GM21528 (cell line): ENCODE measurements at regions not wholly inside any gene's neighbourhood (a gene's known extent, or its start where the extent isn't known, plus 50 kb on each side); places are given as distances from the start of the nearest gene placed in this dataset.

Experiments used
- ATAC-seq: cut with Tn5 transposase; IDR thresholded peaks from one replicate; pipeline ENCODE4 v1.9.1; 2021; ENCODE audit warnings: mild to moderate bottlenecking, moderate library complexity; ENCODE audit not compliant: unreplicated experiment, low FRiP score

GRCh38 chrX:46308110-46308509 is 237.1 kb downstream of the ZNF674 start:
- ATAC-seq: no peak

DNA sequence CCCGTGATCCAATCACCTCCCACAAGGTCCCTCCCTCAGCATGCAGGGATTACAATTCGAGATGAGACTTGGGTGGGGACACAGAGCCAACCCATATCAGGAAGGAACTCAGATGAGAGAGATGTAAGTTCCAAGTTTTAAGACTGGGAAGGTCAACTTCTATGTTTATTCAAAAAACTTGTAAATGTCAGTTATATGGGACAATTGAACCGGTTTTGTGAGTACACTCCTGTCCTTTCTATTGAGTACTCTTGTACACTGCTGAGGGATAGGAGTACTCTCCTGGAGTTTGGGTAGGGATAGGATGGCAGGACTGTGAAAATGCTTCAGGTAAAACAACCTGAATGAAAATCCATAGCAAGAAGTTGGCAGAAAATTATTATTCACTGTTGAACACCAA is 239.1 kb downstream of the ZNF674 start:
- no peak for ATAC-seq

- no peak for ATAC-seq
These were observed 239.8 kb downstream of the ZNF674 start for GRCh38 chrX:46305431-46305830.

GRCh38 chrX:46301903-46302302 is 243.3 kb downstream of the ZNF674 start:
- no peak for ATAC-seq

DNA sequence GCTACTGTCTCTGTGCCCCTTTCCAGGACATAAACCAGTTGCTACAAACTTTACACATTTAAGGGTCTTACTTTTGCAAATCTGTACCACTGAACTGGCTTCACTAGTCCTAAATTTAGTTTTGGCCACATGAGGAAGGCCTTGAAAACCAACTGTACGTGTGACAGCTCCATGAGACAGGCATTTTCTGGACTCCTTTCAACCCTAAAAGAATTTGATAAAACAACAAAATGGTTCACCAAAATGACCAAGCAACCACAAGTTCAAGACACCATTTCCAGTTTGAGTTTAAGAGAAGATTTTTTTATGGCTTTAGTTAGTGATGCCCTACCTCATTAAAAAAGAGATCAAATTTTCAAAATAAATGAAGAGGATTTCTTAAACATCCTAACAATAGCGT is 246.4 kb downstream of the ZNF674 start:
- ATAC-seq: no peak

DNA sequence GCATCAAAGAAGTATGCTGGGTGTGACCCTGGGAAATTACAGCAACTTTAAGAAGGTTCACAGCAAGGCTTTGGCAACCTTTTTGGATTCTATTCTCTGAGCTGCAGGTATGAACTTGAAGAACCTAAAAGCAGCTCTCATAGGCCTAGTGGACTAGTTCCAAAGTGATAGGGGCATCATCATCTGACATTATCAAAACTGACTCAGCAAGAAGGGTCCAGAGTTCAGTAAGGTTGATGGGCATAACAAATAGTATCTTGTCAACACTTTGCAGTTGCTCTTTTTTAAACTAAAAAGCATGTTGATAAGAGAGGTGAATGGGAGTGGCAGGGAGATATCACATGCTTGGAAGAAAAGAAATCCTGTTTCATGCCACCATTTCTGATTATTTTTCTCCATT is 249.3 kb downstream of the ZNF674 start:
- no peak for ATAC-seq

- no peak for ATAC-seq
These were observed 251.0 kb downstream of the ZNF674 start for GRCh38 chrX:46294234-46294633.

GRCh38 chrX:46279925-46280313 is 265.3 kb downstream of the ZNF674 start:
- ATAC-seq: no peak

- ATAC-seq: no peak
These were observed 265.9 kb downstream of the ZNF674 start for GRCh38 chrX:46279214-46279924.

DNA sequence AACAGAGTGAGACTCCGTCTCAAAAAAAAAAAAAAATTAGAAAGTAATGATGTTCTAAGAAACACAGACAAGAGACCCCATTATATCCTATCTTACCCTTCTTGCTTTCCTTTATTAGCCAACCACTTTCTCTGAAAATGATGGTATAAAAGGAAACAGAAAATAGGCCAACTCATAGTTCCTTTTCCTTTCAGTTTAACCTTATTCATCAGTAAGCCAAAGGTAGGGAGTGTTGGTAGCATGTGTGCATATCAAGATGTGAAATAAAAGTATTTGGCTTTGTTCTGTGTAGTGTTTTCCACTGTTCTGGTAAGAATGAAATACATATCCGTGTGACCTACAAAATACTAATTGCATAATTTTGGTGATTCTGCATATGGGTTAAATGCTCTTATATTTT is 266.6 kb downstream of the ZNF674 start:
- no peak for ATAC-seq

DNA sequence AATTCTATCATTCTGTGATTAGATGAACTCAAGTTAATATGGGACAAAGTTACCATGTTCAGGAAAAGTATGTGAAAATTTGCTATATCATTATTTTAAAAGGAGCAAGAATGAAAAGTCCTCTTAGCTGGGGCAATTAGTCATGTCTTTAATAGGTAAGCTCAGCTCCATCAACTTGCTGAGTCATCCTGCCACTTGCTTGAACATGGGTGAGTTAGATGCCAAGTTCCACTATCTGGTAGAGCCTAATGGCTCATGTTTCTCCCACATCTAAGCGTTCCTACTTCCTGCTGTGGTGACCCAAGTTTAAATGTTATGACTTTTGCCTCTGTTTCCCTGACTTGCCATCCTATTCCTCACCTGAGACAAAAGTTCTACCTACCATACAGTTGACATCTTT is 276.8 kb downstream of the ZNF674 start:
- no peak for ATAC-seq

- no peak for ATAC-seq
These were observed 281.7 kb downstream of the ZNF674 start for GRCh38 chrX:46263494-46263893.

- no peak for ATAC-seq
These were observed 282.9 kb downstream of the ZNF674 start for GRCh38 chrX:46262304-46262703.

DNA sequence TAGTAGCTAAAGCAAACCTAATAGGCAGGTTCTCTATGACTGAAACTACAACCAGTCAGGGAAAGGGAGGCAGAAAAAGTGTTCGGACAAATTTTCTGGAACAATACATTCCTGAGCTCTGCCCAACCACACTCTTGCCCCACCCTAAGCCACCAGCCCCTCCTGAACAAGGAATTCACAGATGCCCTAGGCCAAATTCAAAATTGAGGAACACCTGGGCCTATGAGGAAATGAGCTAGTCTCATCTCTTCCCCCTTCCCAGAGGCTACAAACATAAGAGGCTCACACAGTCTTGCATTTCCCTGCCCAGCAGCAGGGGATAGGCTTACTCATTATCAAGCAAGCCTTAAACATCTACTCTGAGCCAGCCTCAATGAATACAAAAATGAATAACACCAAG is 284.7 kb downstream of the ZNF674 start:
- ATAC-seq: no peak

DNA sequence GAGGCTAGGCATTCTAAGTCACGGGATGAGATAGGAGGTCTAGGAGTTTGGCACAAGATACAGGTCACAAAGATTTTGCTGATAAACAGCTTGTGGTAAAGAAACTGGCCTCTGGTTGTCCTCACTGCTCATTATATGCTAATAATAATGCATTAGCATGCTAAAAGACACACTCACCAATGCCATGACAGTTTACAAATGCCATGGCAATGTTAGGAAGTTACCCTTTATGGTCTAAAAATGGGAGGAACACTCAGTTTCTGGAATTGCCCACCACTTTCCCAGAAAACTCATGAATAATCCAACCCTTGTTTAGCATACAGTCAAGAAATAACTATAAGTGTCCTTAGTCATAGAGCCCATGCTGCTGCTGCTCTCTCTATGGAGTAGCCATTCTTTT is 286.9 kb downstream of the ZNF674 start:
- ATAC-seq: no peak

- ATAC-seq: no peak
These were observed 287.8 kb downstream of the ZNF674 start for GRCh38 chrX:46257451-46257879.

GRCh38 chrX:46256875-46257274 is 288.3 kb downstream of the ZNF674 start:
- no peak for ATAC-seq

DNA sequence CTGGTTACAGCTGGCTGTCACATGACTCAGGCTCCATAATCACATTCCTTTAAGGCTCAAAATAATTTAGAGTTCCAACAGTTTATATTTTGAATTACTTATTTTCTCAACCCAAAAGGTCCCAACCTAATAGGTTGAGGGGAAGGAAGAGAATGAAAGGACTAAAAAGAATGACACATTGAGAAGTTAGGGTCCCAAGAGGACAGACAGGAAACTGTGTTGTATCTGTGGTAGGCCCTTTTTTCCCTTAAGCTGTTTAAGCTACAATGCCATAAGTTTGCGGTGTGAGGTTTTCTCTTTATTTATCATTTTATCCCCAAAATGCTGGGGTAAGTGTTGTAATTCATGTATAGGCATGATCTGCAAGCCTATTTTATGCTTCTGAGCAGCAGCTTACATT is 290.2 kb downstream of the ZNF674 start:
- ATAC-seq: no peak

- ATAC-seq: no peak
These were observed 290.6 kb downstream of the ZNF674 start for GRCh38 chrX:46254641-46255040.

- ATAC-seq: no peak
These were observed 293.5 kb downstream of the ZNF674 start for GRCh38 chrX:46251755-46252154.

GRCh38 chrX:46250151-46250550 is 295.1 kb downstream of the ZNF674 start:
- no peak for ATAC-seq

- no peak for ATAC-seq
These were observed 297.8 kb downstream of the ZNF674 start for GRCh38 chrX:46247456-46247855.

GRCh38 chrX:46244451-46244850 is 300.8 kb downstream of the ZNF674 start:
- no peak for ATAC-seq
